A673 (cell line): ENCODE measurements at regions not wholly inside any gene's neighbourhood (a gene's known extent, or its start where the extent isn't known, plus 50 kb on each side); places are given as distances from the start of the nearest gene placed in this dataset.

ENCODE experiments used
- BruUV-seq: library from RNA; stranded (reverse); fragments of 400-500 nt; replicated peaks from 2 replicates; lab custom pipeline; 2021; lab: Mats Ljungman, UMichigan
- CTCF ChIA-PET: fragments of 300-600 bp; sonication (Branson Sonifier 250); formaldehyde crosslinking; loops from one replicate; lab custom pipeline; 2022; ENCODE audit warnings: antibody characterized with exemption; lab: Charles Lee
- POLR2A ChIA-PET: fragments of 300-600 bp; sonication (Branson Sonifier 250); formaldehyde crosslinking; loops from one replicate; lab custom pipeline; 2022; ENCODE audit warnings: antibody characterized with exemption; ENCODE audit not compliant: low non-redundant PET; lab: Charles Lee
- DNase-seq: peaks from one replicate; pipeline ENCODE4 v3.0.0-alpha.2; 2015; ENCODE audit warnings: low spot score
- H3K27ac ChIP-seq: fragments of 200-600 bp; sonication (generic); 2 replicates; pipeline ENCODE4 v1.5.1; 2016; ENCODE audit warnings: mixed run types, low read depth, mild to moderate bottlenecking, mixed read lengths, antibody characterized with exemption, low read length; ENCODE audit not compliant: poor library complexity, severe bottlenecking
- H3K27me3 ChIP-seq: fragments of 200-600 bp; sonication (generic); replicated peaks from 2 replicates; pipeline ENCODE4 v1.6.1; 2017; ENCODE audit warnings: mixed run types, low read depth, mild to moderate bottlenecking, mixed read lengths, antibody characterized with exemption, low read length; ENCODE audit not compliant: insufficient read depth, poor library complexity
- H3K36me3 ChIP-seq: fragments of 200-600 bp; sonication (generic); 2 replicates; pipeline ENCODE4 v1.6.1; 2016; ENCODE audit warnings: mixed run types, mild to moderate bottlenecking, mixed read lengths, antibody characterized with exemption, low read length; ENCODE audit not compliant: insufficient read depth, poor library complexity, severe bottlenecking
- H3K4me1 ChIP-seq: fragments of 200-600 bp; sonication (generic); 2 replicates; pipeline ENCODE4 v1.6.1; 2017; ENCODE audit warnings: mixed run types, mild to moderate bottlenecking, mixed read lengths, antibody characterized with exemption, low read length; ENCODE audit not compliant: insufficient read depth, poor library complexity, severe bottlenecking
- H3K4me3 ChIP-seq: fragments of 200-600 bp; sonication (generic); 2 replicates; pipeline ENCODE4 v1.5.1; 2016; ENCODE audit warnings: low read depth, mixed run types, mild to moderate bottlenecking, mixed read lengths, low read length; ENCODE audit not compliant: poor library complexity, severe bottlenecking
- H3K9me3 ChIP-seq: fragments of 200-600 bp; sonication (generic); 2 replicates; pipeline ENCODE4 v1.6.1; 2016; ENCODE audit warnings: mixed run types, low read depth, mild to moderate bottlenecking, mixed read lengths, antibody characterized with exemption, low read length; ENCODE audit not compliant: poor library complexity, severe bottlenecking
- EZH2 ChIP-seq: fragments of 200-600 bp; sonication (generic); IDR thresholded peaks from 2 replicates; pipeline ENCODE4 v1.6.1; 2017; ENCODE audit warnings: borderline replicate concordance, low read depth, mild to moderate bottlenecking, mixed read lengths, antibody characterized with exemption, low read length; ENCODE audit not compliant: poor library complexity, severe bottlenecking
- intact Hi-C: fragments of 100-400 bp; cut with micrococcal nuclease; formaldehyde crosslinking; loops from one replicate; pipeline ENCODE4 v1.10.0; 2022; ENCODE audit not compliant: unreplicated experiment
- TF ChIP-seq, protein P1 (sequence below): fragments of 300-800, 200-600 bp; sonication (generic); conservative IDR thresholded peaks from 2 replicates; pipeline ENCODE4 v1.5.1; 2017; ENCODE audit warnings: low read depth, mild to moderate bottlenecking, antibody characterized with exemption, low read length, moderate library complexity, mixed read lengths

GRCh38 chr14:22081337-22081736 lies 407.7 kb upstream of the OR4E1 start:
- TF ChIP-seq, protein P1, sequence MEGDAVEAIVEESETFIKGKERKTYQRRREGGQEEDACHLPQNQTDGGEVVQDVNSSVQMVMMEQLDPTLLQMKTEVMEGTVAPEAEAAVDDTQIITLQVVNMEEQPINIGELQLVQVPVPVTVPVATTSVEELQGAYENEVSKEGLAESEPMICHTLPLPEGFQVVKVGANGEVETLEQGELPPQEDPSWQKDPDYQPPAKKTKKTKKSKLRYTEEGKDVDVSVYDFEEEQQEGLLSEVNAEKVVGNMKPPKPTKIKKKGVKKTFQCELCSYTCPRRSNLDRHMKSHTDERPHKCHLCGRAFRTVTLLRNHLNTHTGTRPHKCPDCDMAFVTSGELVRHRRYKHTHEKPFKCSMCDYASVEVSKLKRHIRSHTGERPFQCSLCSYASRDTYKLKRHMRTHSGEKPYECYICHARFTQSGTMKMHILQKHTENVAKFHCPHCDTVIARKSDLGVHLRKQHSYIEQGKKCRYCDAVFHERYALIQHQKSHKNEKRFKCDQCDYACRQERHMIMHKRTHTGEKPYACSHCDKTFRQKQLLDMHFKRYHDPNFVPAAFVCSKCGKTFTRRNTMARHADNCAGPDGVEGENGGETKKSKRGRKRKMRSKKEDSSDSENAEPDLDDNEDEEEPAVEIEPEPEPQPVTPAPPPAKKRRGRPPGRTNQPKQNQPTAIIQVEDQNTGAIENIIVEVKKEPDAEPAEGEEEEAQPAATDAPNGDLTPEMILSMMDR: no peak
- no peak for TF ChIP-seq EZH2
- CTCF ChIA-PET: no interaction called here

GRCh38 chr14:22079766-22080165 lies 406.1 kb upstream of the OR4E1 start:
- H3K27me3 ChIP-seq: no peaks in the 10 kb centered on the region
- no peak overlapping the region for H3K4me3 ChIP-seq
- no peak for DNase-seq
- no peaks in the 10 kb centered on the region for H3K36me3 ChIP-seq
- no peaks in the 10 kb centered on the region for H3K4me1 ChIP-seq
- CTCF ChIA-PET: interaction anchor here (0.6 kb wide), 1 partner anchor 60 kb away, joined by 3 read pairs; no protein-coding TSS in a partner anchor
- intact Hi-C loops: no loop called here
- H3K9me3 ChIP-seq: no peaks in the 10 kb centered on the region
- H3K27ac ChIP-seq: no peak overlapping the region
- no peak for TF ChIP-seq EZH2
- TF ChIP-seq, protein P1: no peak
- POLR2A ChIA-PET: no interaction called here
- no TSS peak for BruUV-seq

More at GRCh38 chr14:22081337-22081736, 407.7 kb upstream of the OR4E1 start:
- POLR2A ChIA-PET: no interaction called here
- H3K4me3 ChIP-seq: no peak overlapping the region
- no peaks in the 10 kb centered on the region for H3K36me3 ChIP-seq
- no peak for DNase-seq
- intact Hi-C loops: no loop called here
- no peaks in the 10 kb centered on the region for H3K4me1 ChIP-seq
- no TSS peak for BruUV-seq
- H3K9me3 ChIP-seq: no peaks in the 10 kb centered on the region
- H3K27ac ChIP-seq: no peak overlapping the region
- H3K27me3 ChIP-seq: no peaks in the 10 kb centered on the region

DNA sequence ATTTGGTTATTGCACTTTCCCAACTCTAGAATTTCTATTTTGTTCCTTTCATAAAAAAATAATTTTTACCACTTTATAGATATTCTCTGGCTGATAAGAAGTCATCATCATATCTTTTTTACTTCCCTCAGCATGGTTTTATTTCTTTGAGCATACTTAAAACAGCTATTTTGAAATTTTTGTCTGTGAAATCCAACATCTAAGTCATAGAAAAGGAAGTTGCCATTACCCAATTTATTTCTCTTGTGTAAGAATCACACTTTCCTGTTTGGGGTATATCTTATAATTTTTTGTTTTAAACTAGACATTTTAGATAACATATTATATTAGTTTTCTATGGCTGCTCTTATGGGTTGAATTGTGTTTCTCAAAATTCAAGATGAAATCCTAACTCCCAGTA lies 400.2 kb upstream of the OR4E1 start:
- Histone ChIP-seq H3K9me3 (no peaks in the 10 kb centered on the region), H3K4me3 (no peak overlapping the region), H3K27ac (no peak overlapping the region), H3K4me1 (peaks cover 12% of the 10 kb centered on the region), H3K36me3 (no peaks in the 10 kb centered on the region), H3K27me3 (no peaks in the 10 kb centered on the region)
- CTCF ChIA-PET: no interaction called here
- no peak for TF ChIP-seq EZH2
- TF ChIP-seq, protein P1: no peak
- BruUV-seq: no TSS peak
- DNase-seq: no peak
- intact Hi-C loops: no loop called here
- POLR2A ChIA-PET: no interaction called here
